C4-2B (cell line): ENCODE measurements at regions not wholly inside any gene's neighbourhood (a gene's known extent, or its start where the extent isn't known, plus 50 kb on each side); places are given as distances from the start of the nearest gene placed in this dataset.

Experiments used
- CTCF ChIP-seq: fragments of 450-650 bp; conservative IDR thresholded peaks from 2 replicates; pipeline ENCODE4 v1.5.1; 2017; ENCODE audit warnings: mild to moderate bottlenecking
- ZFX ChIP-seq: fragments of 450-650 bp; IDR thresholded peaks from 2 replicates; pipeline ENCODE4 v1.6.1; 2017

DNA sequence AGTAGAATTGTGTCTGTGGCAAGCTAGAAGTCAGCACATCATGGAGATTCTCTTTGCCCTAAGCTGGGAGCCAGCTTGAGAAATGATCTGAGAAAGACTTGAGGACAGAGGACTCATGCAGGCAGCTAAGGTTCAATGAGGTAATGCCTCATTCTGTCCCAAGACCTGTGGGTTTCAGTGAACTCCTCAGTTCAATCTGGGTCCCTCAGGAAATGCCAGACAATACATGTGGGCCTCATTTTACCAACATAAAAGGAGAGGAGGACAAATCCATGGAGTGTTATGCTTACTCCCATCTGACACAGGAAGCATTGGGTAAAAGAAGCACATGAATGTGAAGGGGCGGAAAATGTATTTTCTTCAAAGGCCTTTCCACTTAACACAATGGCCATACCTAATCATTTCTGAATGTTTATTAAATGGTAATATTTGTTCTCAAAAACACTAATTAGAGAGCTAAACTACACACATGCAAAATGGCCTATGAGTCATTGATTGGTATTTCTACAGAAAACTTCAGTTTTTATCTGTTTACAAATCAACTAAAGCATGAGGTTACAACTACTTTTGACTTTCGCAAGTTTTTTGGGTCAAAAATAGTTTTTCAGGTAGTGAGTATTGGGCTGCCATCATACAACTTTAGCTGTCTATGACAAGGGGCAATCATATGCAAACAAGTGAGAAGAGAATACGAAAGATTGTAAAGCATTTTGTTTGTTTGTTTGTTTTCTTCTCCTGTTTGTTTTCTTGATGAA, 205.3 kb downstream of the CHRM2 start:
- TF ChIP-seq CTCF (no peak), ZFX (no peak)
